ENCODE measurements at regions not wholly inside any gene's neighbourhood (a gene's known extent, or its start where the extent isn't known, plus 50 kb on each side); places are given as distances from the start of the nearest gene placed in this dataset.

- no peak for TF ChIP-seq CTCF (IDR thresholded peaks at IDR 0.05; ENCODE audit: insufficient read depth, low read depth, low read length, missing control alignments)
- peak overlapping the region; percentile 87 for H3K4me3 ChIP-seq (ENCODE audit: low read depth, low read length)
- DNase-seq (ENCODE audit: low read depth): peak; percentile 67
These were observed 60.8 kb upstream of the CLDN14 start for GRCh38 chr21:36540700-36541099.

GRCh38 chr21:36541721-36542139 is 61.8 kb upstream of the CLDN14 start:
- H3K4me3 ChIP-seq (ENCODE audit: low read depth, low read length): peak overlapping the region; percentile 87
- TF ChIP-seq CTCF (IDR thresholded peaks at IDR 0.05; ENCODE audit: insufficient read depth, low read depth, low read length, missing control alignments): peak; percentile 11

GRCh38 chr21:36542312-36543101 is 62.6 kb upstream of the CLDN14 start:
- H3K4me3 ChIP-seq (ENCODE audit: low read depth, low read length): peak overlapping the region; percentile 87
- peak; percentile 94 for DNase-seq (ENCODE audit: low read depth)
- TF ChIP-seq CTCF (IDR thresholded peaks at IDR 0.05; ENCODE audit: insufficient read depth, low read depth, low read length, missing control alignments): peak; percentile 62

More at GRCh38 chr21:36541721-36542139, 61.8 kb upstream of the CLDN14 start:
- DNase-seq (ENCODE audit: low read depth): peak; percentile 75

GRCh38 chr21:36543924-36544323 is 64.0 kb upstream of the CLDN14 start:
- TF ChIP-seq CTCF (IDR thresholded peaks at IDR 0.05; ENCODE audit: insufficient read depth, low read depth, low read length, missing control alignments): no peak
- H3K4me3 ChIP-seq (ENCODE audit: low read depth, low read length): no peak overlapping the region
- DNase-seq (ENCODE audit: low read depth): no peak

- H3K4me3 ChIP-seq (ENCODE audit: low read depth, low read length): no peak overlapping the region
- no peak for DNase-seq (ENCODE audit: low read depth)
- TF ChIP-seq CTCF (IDR thresholded peaks at IDR 0.05; ENCODE audit: insufficient read depth, low read depth, low read length, missing control alignments): no peak
These were observed 64.6 kb upstream of the CLDN14 start for GRCh38 chr21:36544545-36544944.

- DNase-seq (ENCODE audit: low read depth): no peak
These were observed 66.0 kb upstream of the CLDN14 start for GRCh38 chr21:36545776-36546511.

More at GRCh38 chr21:36545776-36546511, 66.0 kb upstream of the CLDN14 start:
- H3K4me3 ChIP-seq (ENCODE audit: low read depth, low read length): no peak overlapping the region
- no peak for TF ChIP-seq CTCF (IDR thresholded peaks at IDR 0.05; ENCODE audit: insufficient read depth, low read depth, low read length, missing control alignments)
